ENCODE measurements at regions not wholly inside any gene's neighbourhood (a gene's known extent, or its start where the extent isn't known, plus 50 kb on each side); places are given as distances from the start of the nearest gene placed in this dataset.
"Not testable (repeated sequence)": the region's sequence is repeated elsewhere in the genome, so short reads cannot be mapped to it uniquely, and the experiment has no call there.

DNA sequence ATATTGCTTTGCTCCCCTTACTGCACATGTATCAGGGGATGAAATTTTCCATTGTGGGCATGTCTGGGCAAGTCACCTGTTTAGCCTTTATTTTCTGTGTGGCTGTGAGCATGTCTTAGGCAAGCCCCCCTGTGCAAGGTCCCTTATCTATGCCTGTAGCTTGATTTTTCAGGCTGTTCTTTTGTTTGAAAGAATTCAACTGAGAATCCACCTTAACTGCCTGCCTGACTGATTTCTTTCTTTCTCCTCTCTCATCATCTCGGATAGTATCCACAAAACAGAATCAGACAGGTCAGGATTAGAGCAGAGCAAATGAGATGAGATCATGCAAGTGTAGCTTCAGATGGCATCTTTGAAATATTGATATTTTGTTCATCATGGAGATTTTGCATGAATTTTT, 1147.5 kb upstream of the ACVR2A start:
- DNase-seq (ENCODE audit: low read depth in 3 of 3) = no peak

DNA sequence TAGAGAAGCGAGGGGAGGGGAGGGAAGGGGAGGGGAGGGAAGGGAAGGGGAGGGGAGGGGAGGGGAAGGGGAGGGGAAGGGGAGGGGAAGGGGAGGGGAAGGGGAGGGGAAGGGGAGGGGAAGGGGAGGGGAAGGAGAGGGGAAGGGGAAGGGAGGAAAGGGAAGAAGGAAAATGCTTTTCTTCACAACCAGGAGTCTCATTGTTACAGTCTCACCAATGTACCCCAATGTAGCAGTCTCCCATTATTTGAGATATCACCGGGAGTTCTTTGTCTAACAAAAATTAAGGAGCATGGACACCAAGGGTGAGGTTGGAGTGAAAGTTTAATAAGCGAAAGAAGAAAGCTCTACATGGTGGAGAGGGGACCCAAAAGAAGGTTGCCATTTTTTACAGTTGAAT, 1148.0 kb upstream of the ACVR2A start:
- not testable (repeated sequence) for DNase-seq (ENCODE audit: low read depth in 3 of 3)

DNA sequence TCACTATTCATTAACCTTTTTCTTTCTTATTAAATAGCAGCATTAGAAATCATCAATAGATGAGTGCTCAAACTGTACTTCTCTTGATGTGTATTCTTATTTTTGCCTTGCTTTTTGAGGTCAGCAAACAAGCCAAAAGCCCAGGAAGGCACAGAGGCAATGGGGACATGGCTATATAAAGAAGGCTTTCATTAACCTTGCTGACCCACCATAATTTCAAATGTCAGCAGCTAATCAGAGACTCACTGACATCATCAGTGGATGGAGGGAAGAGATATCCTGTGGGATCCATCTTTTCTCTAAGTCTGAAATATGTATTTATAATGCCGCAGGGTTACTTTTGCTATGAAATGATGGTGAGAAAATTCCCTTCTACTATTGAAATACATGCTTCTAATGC, 1162.8 kb upstream of the ACVR2A start:
- no peak for DNase-seq (ENCODE audit: low read depth in 3 of 3)

DNA sequence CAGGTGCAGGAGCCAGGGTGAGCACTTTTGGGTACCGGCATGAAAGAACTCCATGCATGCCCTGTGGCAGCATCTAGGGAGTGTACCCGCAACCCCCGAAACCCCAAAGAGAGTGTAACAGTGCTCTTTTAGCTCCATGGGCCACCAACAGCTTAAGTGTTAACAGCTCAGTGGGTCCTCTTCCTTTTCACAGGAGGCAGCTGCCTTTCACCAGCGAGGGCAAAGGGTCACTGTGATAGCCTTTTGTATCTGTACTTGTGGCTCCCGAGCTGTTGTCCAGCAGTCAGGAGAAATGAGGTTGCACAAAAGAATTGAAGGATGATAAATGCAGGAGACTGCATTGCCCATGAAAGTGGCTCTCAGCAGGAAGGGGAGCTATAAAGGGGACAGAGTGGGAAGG, 1166.3 kb upstream of the ACVR2A start:
- no peak for DNase-seq (ENCODE audit: low read depth in 3 of 3)

DNA sequence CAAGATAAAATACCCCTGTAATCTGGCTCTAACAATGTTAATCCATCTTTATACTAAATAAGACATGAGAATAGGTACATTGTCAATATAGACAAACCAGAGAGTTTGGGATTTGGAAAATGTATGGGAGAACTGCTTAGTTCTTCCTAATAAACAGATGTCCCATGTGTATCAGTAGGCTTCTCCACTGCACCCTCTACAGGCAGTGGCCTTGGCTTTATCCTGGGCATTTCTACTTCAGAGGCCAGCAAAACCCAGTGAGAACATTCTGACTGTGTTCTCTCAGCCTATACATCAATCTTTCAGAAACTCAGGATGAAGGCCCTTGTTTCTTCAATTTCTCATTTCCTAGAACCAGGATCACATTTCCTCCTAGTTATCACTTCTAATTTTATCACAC, 1167.5 kb upstream of the ACVR2A start:
- DNase-seq (ENCODE audit: low read depth in 3 of 3) = no peak

DNA sequence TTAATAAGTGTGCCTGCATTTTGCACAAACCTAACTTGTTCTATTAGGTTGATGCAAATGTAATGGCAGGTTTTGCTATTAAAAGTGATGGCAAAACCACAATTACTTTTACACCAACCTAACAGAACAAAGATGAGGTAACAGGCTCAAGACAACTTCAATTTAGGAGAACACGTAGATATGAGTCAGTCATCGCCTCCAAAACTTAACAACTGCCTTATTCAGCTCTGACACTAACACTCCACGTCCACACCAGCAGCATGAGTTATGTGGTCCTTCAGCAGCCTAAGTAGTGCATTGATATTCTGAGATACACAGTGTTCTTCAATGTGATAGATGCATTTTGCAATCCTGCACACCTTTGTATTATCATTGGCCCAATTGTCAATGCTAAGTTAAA, 1175.1 kb upstream of the ACVR2A start:
- DNase-seq (ENCODE audit: low read depth in 3 of 3) = no peak

DNA sequence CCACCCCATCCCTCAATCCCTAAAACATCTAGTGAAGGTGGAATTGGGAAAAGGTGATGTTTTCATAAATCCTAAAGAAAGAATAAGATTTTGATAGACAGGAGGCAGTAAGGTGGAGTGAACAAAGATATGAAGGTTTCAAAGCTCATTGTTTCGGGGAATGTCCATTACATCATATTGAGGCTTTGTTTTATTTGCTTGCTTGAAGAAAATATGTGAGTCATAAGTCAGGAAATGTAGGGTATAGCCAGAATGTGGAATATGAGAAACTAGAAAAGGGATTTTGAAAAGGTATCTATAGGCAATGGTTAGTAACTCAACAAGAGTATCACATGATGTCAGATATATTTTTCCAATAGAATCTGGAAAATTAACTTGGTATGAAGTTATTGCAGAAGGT, 1178.5 kb upstream of the ACVR2A start:
- no peak for DNase-seq (ENCODE audit: low read depth in 3 of 3)

DNA sequence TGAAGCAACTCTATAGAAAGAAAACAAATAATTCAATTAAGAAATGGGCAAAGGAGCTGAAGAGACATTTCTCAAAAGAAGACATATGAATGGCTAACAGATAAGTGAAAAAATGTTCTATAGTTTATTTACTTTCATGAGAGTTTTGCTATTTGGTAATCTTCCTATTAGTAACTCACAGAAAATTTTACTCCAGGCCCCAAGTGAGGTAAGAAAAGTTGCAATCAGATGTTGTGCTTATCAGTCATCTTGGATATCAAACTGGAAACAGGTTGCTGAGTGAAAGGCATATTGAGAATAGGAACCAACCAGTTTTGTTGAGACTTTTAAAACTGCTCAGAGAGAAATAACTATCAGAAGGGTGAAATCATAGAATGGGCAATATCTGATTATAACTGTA, 1179.0 kb upstream of the ACVR2A start:
- DNase-seq (ENCODE audit: low read depth in 3 of 3) = no peak

DNA sequence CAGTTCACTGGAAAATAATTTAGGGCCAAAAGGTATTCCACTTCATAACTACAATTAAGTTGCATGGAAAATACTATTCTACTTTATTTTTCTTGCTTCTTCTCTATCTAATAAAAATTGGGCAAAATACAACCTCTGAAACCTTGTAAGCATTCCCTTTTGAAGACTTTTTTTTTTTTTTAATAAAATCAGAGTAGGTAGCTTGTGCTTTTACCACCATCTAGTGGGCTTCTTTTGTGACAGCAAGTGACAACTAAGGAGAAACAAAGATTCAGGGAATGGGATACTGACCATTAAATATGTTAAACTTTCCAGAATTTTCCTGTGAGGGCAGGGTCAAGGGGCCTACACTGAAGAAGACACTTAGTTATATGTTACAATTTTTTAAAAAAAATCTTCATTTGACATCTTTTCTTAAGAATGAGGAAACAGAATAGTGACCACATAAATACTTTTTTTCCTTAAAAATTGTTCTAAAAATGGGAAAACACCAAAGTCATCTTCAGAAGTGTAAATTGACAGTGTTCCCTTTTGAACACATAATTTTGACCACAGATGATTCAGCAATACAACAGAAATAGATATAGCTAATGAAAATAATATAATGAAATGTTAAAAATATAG, 1183.2 kb upstream of the ACVR2A start:
- no peak for DNase-seq (ENCODE audit: low read depth in 3 of 3)

DNA sequence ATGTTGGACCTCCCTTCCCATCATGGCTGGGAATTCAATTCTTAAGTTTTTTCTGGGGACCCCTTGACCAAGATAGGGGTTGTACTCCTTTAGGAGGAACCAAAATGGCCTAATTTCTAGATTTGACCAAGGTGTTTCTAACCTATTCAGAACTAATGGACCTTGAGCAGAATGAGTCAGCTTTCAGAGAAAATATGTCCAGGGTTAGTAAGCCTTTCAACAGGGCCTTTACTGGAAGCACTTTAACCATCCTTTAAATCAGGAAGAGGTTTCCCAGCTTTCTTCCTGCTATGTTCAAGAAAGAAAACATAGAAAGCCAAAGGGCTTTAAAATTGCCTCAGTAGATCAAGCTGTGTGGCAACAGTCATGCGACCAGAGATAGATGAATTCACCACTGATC, 1184.9 kb upstream of the ACVR2A start:
- DNase-seq (ENCODE audit: low read depth in 3 of 3) = no peak

DNA sequence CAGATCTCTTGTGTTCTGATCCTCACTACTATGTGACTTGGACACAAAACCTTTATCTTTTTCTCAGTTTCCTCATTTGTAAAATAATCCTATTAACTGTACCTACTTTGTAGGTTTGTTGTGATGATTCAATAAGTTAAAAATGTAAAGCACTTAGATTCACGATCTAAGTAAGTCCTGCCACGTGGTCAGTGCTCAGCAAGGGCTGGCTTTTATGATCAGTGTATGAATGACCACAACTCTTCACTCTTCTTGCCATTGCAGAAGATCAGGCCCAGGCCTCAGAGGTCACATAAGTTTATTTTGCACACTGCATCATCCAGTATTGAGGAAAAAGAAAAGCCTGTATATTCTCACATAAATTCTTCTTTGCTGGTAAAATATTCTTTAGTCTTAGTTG, 1192.5 kb upstream of the ACVR2A start:
- no peak for DNase-seq (ENCODE audit: low read depth in 3 of 3)

DNA sequence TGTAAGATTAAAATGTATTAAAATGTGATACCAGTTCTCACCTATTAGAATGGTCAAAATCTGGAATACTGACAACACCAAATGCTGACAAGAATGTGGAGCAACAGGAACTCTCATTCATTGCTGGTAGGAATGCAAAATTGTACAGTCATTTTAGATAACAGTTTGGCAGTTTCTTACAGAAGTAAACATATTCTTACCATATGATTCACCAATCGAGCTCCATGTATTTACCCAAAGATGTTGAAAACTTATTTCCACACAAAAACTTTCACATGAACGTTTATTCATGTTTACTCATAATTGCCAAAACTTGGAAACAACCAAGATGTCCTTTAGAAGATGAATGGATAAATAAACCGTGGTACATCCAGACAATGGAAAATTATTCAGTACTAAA, 1193.5 kb upstream of the ACVR2A start:
- DNase-seq (ENCODE audit: low read depth in 3 of 3) = no peak

DNA sequence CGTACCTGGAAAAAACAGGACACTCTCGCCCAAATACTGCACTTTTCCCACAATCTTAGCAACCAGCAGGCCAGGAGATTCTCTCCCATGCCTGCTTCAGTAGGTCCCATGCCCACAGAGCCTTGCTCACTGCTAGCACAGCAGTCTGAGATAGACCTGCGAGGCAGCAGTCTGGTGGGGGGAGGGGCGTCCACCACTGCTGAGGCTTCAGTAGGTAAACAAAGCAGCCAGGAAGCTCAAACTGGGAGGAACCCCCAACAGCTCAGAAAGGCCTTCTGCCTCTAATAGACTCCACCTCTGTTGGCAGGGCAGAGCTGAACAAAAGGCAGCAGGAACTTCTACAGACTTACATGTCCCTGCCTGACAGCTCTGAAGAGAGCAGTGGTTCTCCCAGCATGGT, 1202.8 kb upstream of the ACVR2A start:
- no peak for DNase-seq (ENCODE audit: low read depth in 3 of 3)

DNA sequence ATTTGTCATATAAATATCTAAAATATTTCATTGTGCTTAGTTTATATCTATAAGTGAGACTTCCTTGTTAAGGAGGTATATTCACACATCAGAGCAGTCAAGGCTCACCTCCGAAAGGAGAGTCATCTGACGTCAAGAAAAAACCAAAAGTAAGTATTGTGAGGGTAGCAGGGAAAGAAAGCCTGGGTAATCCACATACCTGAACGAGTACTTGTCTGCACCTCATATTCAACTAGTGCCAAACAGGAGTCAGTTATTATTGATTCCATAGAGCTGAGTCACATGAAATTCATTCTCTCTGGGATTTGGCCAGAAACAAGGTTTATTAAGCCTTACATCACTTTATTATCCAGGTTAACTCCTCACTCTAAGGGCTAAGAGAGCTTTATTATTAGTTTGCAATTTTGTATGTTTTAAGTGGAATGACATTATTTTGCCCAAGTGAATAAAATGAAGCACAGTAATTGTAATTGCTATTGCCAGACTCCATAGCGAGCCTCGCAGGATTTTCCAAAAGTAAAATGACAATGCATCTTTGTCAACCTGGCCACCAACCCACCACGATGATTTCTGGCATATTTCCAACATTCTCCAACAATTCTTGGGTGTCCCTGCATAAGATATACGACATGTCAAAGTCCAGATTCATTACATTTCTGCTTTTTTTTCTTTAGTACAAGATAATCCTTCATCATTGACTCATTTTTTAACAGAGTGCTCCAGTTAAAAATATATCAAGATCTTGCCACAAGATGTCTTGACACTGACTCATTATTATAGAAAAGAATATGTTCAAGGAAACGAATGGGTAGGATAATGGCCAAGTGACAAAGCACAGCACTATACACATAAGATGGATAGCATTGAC, 1210.4 kb upstream of the ACVR2A start:
- no peak for DNase-seq (ENCODE audit: low read depth in 3 of 3)

DNA sequence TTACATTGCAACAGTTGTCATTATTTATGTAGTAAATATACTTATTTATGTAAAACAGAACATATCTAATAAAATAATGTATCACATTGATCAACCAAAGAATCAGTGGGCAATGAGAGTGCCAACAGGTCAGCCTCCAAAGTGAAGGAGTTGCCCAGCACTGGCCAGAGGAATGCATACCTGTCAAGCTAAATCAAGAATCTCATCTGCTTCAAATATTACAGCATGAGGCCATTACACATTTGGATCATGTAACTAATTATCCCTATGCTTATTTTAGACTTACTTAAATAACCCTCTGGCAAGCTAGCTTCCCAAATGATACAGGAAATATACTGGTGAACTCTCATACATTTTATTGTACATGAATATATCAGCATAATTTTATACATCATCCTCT, 1211.7 kb upstream of the ACVR2A start:
- DNase-seq (ENCODE audit: low read depth in 3 of 3) = no peak

DNA sequence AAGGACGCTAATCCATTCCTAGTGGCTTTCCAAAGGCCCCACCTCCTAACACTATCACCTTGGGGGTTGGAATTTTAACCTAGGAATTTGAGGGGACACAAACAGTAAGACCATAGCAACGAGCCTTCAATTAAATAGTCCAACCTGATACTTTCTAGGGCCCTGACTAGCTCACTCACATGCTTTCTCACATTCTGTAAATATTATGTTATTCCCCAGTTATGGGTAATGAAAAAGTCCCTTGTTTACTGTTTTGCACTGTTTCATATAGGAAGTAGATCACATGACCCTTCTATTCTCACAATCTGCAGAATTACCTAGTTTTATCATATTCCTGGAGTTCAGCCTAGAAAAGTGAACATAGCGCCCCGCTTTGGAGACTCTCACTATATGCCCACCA, 1212.1 kb upstream of the ACVR2A start:
- no peak for DNase-seq (ENCODE audit: low read depth in 3 of 3)

DNA sequence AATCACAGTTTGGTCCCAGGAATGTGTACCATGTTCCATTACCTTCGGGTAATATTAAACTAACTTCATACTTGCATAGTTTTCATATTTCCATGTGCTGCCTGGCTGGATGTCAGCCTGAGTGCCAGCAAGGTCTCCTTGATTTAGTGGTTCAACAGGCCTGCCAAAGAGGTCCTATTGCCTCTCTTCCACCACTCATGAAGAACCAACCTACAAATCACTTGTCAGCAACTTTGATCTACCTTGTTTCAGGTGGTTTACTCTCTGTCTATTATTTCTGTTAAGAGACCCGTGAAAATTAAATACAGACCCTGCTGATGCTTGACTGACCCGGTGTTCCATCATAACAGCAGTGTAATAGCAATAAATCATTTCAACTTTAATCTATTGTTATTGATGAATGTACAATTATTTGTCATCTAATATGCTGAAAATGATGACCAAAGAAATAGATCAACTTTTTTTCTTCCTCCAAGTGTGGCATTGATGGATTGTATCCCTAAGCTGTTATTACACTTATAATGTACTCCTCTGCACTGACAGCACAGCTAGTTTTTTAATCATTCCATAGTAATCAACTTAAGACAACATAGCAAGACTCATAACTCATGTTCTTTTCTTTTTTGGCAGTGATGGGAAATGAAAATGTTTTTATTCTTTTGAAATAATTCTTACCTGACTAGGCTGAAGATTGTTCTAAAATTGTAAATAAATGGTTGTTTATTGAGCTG, 1220.2 kb upstream of the ACVR2A start:
- DNase-seq (ENCODE audit: low read depth in 3 of 3) = no peak

DNA sequence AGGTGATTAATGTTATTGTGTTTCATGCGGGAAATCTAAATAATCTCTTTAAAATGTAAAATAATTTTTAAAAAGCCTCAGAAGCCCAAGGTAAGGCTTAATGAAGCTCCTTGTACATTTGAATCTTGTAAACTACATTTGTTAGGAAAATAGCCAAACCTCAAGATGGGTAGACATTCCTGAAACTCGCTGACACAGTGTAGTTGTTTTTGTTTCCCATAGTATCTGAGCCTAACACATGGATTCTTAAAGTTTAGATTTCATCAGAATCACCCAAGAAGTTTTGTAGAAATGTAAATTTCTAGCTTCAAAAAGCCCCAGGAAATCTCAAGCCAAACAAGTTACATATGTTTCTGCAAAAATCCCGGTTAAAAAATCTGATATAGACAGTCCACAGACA, 1221.1 kb upstream of the ACVR2A start:
- DNase-seq (ENCODE audit: low read depth in 3 of 3) = no peak

DNA sequence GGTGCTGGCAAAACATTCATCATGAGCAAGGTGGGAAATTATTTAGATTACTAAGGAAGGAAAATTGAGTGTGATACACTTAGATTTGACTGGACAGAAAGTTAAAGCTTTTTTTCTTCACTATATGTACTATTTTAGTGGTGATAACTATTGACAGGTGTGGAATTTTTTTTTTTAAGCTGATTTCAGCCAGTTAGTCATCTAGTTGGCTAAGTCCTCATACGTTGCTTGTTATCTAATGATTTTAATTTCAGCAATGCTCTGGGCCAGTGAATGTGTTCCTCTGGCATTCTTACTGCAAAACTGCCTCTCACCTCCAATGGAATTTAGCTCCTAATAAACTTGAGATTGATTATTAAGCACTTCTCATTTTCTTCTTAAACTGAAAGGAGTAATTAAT, 1223.2 kb upstream of the ACVR2A start:
- DNase-seq (ENCODE audit: low read depth in 3 of 3) = no peak

DNA sequence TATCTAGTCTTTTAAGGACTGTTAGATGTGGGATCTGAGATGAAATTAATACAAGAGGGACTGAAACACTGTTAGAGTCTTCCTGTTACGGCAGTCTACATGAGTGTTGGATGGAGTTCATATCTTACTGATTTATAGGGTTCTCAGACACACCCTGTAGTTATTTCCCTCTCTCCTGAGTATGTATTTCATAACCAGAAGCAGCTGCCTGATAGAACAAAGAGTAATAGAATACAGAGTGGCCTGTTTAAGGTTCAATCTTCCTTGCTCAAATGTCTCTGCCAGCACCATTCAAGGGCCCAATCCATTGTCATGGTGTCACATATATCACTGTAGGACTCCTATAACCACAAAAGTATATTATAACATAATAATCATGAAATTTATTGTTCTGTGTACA, 1229.1 kb upstream of the ACVR2A start:
- no peak for DNase-seq (ENCODE audit: low read depth in 3 of 3)

DNA sequence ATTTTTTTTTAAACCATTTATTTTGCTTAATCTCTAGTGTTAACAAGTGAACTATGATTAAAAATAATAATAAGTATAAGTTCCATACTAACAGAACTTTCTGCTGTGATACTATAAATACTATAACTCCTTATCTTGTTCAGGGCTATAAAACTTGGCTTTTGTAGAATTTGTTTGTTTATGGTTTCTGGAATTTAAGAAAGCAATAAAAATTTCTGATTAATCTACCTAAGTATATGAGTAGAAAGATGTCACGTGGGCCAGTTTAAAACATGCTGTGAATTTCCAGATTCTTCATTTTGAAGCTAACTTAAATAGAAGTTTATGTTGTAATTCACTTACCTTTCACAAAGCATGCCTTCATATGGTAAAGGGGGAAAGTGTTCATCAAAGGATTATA, 1236.3 kb upstream of the ACVR2A start:
- no peak for DNase-seq (ENCODE audit: low read depth in 3 of 3)

DNA sequence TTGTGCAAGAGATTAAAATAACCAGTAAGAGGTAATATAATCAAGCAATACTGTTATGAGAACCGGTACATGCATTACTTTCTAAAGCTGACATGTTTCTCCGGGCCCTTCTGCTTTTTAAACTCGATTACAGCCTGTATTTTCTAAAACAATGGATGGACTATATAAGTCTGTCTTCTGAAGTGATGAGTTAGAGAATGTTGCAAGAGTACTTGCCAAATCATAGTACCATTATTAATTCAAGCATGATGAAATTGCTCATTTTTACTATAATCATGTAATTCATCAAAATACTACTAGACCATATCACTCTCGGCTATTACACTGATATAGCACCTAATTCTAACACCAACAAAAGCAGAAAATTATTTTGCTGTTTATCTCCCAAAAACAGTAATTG, 1240.3 kb upstream of the ACVR2A start:
- DNase-seq (ENCODE audit: low read depth in 3 of 3) = no peak

DNA sequence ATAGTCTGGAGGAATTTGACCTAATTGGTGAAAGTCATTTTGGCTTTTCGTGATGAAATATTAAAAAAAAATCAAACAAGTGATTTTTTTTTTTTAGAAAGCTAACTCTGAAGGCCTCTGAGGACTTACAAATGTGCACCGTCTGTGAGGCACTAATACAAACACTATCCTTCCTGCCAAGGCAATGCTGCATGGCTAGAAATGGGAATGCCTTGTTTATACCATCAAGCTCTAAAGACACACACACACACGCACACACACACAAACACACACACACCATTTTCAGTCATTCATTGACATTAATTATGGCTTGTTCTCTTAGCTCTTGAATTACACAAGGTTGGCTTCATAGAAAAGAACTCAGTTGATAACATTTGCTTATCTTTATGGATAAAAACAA, 1242.0 kb upstream of the ACVR2A start:
- DNase-seq (ENCODE audit: low read depth in 3 of 3) = no peak
